GM18499 (cell line): ENCODE measurements at regions not wholly inside any gene's neighbourhood (a gene's known extent, or its start where the extent isn't known, plus 50 kb on each side); places are given as distances from the start of the nearest gene placed in this dataset.

Source experiments
- ATAC-seq: cut with Tn5 transposase; IDR thresholded peaks from one replicate; pipeline ENCODE4 v1.9.1; 2021; ENCODE audit warnings: moderate number of reproducible peaks; ENCODE audit not compliant: insufficient read depth, unreplicated experiment

- no peak for ATAC-seq
Measured at GRCh38 chr10:54908019-54908418, 107.0 kb upstream of the PCDH15 start.

GRCh38 chr10:54906940-54907339, 105.9 kb upstream of the PCDH15 start:
- ATAC-seq = no peak

- no peak for ATAC-seq
Measured at GRCh38 chr10:54905578-54906192, 104.7 kb upstream of the PCDH15 start.

DNA sequence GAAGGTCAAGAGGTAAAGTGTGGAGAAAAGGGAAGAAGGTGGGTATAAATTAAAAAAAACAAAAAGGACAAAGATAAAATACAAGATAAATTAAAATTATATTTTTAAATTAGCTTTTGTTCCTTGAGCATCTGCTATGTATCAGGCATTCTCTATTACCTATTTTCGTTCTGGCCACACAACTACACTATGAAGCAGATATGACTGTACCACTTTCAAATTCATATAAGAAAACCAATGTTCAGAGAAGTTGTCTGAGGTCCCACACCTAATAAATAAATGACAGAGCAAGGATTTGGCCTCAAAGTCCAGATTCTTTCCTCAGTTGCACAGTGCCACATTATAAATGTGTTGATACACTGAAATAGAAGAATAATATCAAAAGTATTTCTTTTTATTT, 103.8 kb upstream of the PCDH15 start:
- ATAC-seq = no peak

DNA sequence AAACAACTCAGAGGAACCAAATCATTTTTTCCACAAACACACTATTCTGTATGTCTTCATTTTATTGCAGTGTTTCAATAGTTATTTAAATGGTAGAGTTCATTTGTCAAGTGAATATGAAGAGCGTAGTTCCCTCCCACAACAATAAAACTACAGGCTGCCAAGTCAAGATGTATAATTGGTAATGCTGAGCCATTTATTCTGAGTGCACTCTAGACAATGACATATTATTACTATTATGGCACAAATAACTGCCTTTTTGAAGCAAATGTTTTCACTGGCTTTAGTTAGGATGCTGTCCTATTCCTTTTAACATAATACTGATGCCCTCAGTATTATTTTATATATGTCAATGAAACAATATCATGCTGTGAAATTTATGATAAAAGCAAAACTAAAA, 102.7 kb upstream of the PCDH15 start:
- no peak for ATAC-seq

DNA sequence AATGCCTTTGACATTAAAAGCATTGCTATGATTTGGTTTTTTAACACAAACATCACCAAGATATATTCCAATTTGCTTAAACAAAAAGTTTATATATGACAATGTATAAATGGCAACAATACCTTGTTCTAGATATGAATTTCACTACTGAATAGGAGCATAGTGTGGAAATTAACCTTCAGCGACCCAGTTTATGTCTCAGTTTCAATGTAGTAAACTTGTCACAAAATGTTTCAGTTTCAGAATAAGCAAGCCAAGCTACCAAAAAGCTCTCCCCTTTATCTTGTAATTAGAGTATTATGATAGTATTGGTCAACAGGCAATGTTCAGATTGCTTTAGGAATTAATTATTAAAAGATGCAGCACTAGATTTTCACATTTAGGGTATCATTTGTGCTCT, 99.6 kb upstream of the PCDH15 start:
- ATAC-seq = no peak

DNA sequence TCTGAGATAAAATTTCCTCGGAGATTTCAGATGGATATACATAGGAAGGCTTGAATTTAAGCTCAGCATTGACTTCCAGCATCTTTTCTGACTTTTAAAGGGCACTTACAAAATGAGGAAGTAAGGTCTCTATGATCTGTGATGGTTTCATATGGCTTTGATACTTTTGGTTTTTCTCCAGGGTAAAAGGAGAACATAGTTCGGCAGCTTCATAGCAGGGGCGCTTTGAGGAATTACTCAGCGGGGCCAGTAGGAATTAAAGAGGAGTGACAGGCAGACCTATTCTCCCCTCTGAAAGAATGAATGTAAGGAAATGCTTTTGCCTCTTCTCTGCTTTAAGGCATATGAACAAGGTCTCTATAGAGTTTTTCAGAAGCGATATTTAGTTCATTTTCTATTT, 80.0 kb upstream of the PCDH15 start:
- no peak for ATAC-seq

DNA sequence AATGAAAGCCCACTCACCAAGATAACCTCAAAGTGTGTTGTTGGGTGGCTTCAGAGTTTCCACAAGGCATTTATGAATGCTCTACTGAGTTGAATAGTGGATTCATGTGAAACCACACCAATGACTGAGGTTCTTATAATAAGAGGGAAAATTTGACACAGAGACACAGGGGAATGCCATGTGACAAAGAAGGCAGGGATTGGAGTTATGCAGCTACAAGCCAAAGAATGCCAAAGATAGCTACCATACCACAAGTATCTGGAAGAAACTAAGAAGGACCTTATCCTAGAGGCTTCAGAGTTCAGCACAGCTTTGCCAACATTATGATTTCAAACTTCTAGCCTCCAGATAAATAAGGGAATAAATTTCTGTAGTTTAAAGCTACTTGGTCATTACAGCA, 68.0 kb upstream of the PCDH15 start:
- no peak for ATAC-seq

DNA sequence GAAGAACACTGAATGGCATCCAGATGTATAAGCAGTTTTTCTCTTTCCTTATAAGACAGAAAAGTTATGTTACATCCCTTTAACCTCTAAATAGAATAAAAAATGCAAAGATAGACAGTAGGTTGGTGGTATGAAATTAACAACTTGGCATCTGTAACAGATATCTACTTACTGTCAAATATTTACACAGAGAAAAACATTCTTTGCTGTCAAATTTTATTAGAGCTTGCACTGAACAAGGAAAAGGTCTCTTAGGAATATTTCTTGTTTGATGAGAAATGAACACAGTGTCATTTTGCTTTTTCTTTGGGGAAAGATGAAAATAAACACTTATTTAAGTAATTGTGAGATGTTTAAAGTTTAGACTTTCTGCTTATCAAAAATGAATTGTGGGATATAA, 65.6 kb upstream of the PCDH15 start:
- no peak for ATAC-seq

GRCh38 chr10:54854843-54855242, 53.8 kb upstream of the PCDH15 start:
- no peak for ATAC-seq

DNA sequence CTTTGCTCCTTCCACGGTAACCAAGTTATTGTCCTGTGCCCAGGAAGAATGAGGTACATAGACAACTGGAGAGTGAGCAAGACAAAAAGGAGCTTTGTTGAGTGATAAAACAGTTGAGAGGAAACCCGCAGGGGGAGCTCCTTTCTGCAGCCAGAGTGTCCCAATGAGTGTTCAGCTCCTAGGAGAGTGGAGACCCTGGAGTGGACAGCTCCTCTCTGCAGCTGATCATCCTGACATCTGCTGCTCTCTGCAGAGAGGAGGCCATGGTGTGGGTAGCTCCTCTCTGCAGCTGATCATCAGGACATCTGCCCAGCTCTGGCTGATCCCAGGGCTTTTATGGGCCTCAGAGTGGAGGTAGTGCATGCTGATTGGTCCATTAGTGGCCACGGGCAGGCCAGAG, 53.4 kb upstream of the PCDH15 start:
- ATAC-seq = no peak

GRCh38 chr10:54853883-54854282, 52.9 kb upstream of the PCDH15 start:
- ATAC-seq = no peak
